ENCODE measurements at regions not wholly inside any gene's neighbourhood (a gene's known extent, or its start where the extent isn't known, plus 50 kb on each side); places are given as distances from the start of the nearest gene placed in this dataset.

- TF ChIP-seq CTCF (conservative IDR thresholded peaks at IDR 0.05; ENCODE audit: low read depth, low read length) (no peak), EZH2 (IDR thresholded peaks at IDR 0.05; ENCODE audit: borderline replicate concordance, low read depth, low read length, poor library complexity, severe bottlenecking) (no peak)
Observed at GRCh38 chr1:87528754-87529517, 200.3 kb downstream of the LMO4 start.

Measured in A673 (cell line).